Activated CD4-positive, alpha-beta T cell treated with anti-CD3 and anti-CD28 coated beads for 36 hours (primary cell): ENCODE measurements at regions not wholly inside any gene's neighbourhood (a gene's known extent, or its start where the extent isn't known, plus 50 kb on each side); places are given as distances from the start of the nearest gene placed in this dataset.
"Not testable (repeated sequence)": the region's sequence is repeated elsewhere in the genome, so short reads cannot be mapped to it uniquely, and the experiment has no call there.

Source experiments
- ATAC-seq: fragments of 200-7000 bp; cut with Tn5 transposase; one replicate; pipeline ENCODE4 v1.10.0; 2021; ENCODE audit warnings: mild to moderate bottlenecking, moderate library complexity
- CTCF ChIA-PET: fragments of 350-600 bp; sonication (Branson Sonifier 250); formaldehyde crosslinking; loops from one replicate; lab custom pipeline; 2021; ENCODE audit warnings: antibody characterized with exemption; lab: Charles Lee
- POLR2A ChIA-PET: fragments of 350-600 bp; sonication (Branson Sonifier 250); formaldehyde crosslinking; loops from one replicate; lab custom pipeline; 2021; ENCODE audit warnings: antibody characterized with exemption, inconsistent platforms; lab: Charles Lee
- DNase-seq: peaks from one replicate; pipeline ENCODE4 v3.0.0-alpha.2; 2020
- H3K27ac Mint-ChIP-seq: one replicate; pipeline ENCODE4 v1.8.0; 2021; ENCODE audit warnings: mixed read lengths
- H3K27me3 Mint-ChIP-seq: one replicate; pipeline ENCODE4 v1.8.0; 2021; ENCODE audit warnings: mixed read lengths
- H3K36me3 Mint-ChIP-seq: one replicate; pipeline ENCODE4 v1.8.0; 2021; ENCODE audit warnings: low read depth, mixed read lengths
- H3K4me1 Mint-ChIP-seq: one replicate; pipeline ENCODE4 v1.8.0; 2021; ENCODE audit warnings: mixed read lengths
- H3K4me3 Mint-ChIP-seq: one replicate; pipeline ENCODE4 v1.8.0; 2021; ENCODE audit warnings: mild to moderate bottlenecking, moderate library complexity, mixed read lengths
- H3K9me3 Mint-ChIP-seq: one replicate; pipeline ENCODE4 v1.8.0; 2021; ENCODE audit warnings: low read depth, mixed read lengths
- intact Hi-C, 2 experiments: fragments of 100-400 bp; cut with DNase I in 1 of 2; cut with micrococcal nuclease in 1 of 2; formaldehyde crosslinking; loops; one replicate each; pipeline versions ENCODE4 v1.14.2 to v1.15.1; 2022 to 2024; cut with DNase I, micrococcal nuclease

- ChIA-PET CTCF (interaction anchor here (0.9 to 1.4 kb wide), 2 partner anchors 8 to 11 kb away, joined by 3 to 4 read pairs; no protein-coding TSS in a partner anchor), POLR2A (no interaction called here)
- no peak for ATAC-seq
- no peaks in the 10 kb centered on the region for H3K9me3 Mint-ChIP-seq
- H3K27ac Mint-ChIP-seq = no peak overlapping the region
- H3K4me1 Mint-ChIP-seq = no peaks in the 10 kb centered on the region
- no peak for DNase-seq
- peaks cover 2% of the 10 kb centered on the region for H3K27me3 Mint-ChIP-seq
- H3K36me3 Mint-ChIP-seq = no peaks in the 10 kb centered on the region
- no peak overlapping the region for H3K4me3 Mint-ChIP-seq
- intact Hi-C loops = loop anchor here in 1 of 2 experiments (5.0 kb wide), 2 partner anchors 104 to 399 kb away; no protein-coding TSS in a partner anchor
Measured at GRCh38 chr5:77867914-77868313, 91.8 kb upstream of the TBCA start.

- Mint-ChIP-seq H3K36me3 (no peaks in the 10 kb centered on the region), H3K4me1 (no peaks in the 10 kb centered on the region), H3K9me3 (no peaks in the 10 kb centered on the region), H3K4me3 (no peak overlapping the region), H3K27ac (no peak overlapping the region), H3K27me3 (peaks cover 2% of the 10 kb centered on the region)
- intact Hi-C loops = loop anchor here in 1 of 2 experiments (5.0 kb wide), 2 partner anchors 105 to 400 kb away; no protein-coding TSS in a partner anchor
- DNase-seq = no peak
- POLR2A ChIA-PET = no interaction called here
- ATAC-seq = peak; percentile 60
- CTCF ChIA-PET = interaction anchor here (0.9 to 1.4 kb wide), 2 partner anchors 9 to 12 kb away, joined by 3 to 4 read pairs; no protein-coding TSS in a partner anchor
Measured at GRCh38 chr5:77867194-77867691, 91.1 kb upstream of the TBCA start.

- DNase-seq (no peak), ATAC-seq (no peak)
- CTCF ChIA-PET = interaction anchor here (0.6 kb wide), 1 partner anchor 105 kb away, joined by 4 read pairs; no protein-coding TSS in a partner anchor
- H3K27ac Mint-ChIP-seq = no peak overlapping the region
- H3K36me3 Mint-ChIP-seq = no peaks in the 10 kb centered on the region
- POLR2A ChIA-PET = interaction anchor here (0.6 kb wide), 1 partner anchor 103 kb away, joined by 11 read pairs; no protein-coding TSS in a partner anchor
- no peaks in the 10 kb centered on the region for H3K4me1 Mint-ChIP-seq
- H3K27me3 Mint-ChIP-seq = peaks cover 2% of the 10 kb centered on the region
- intact Hi-C loops = loop anchor here in 1 of 2 experiments (5.0 kb wide), 2 partner anchors 106 to 401 kb away; no protein-coding TSS in a partner anchor
- no peak overlapping the region for H3K4me3 Mint-ChIP-seq
- no peaks in the 10 kb centered on the region for H3K9me3 Mint-ChIP-seq
Measured at GRCh38 chr5:77866198-77866597, 90.1 kb upstream of the TBCA start.

GRCh38 chr5:77864997-77865396, 88.9 kb upstream of the TBCA start:
- peaks cover 2% of the 10 kb centered on the region for H3K27me3 Mint-ChIP-seq
- no peak overlapping the region for H3K4me3 Mint-ChIP-seq
- intact Hi-C loops = loop anchor here in 1 of 2 experiments (5.0 kb wide), 2 partner anchors 107 to 402 kb away; no protein-coding TSS in a partner anchor
- no peak for DNase-seq
- H3K4me1 Mint-ChIP-seq = no peaks in the 10 kb centered on the region
- ChIA-PET CTCF (no interaction called here), POLR2A (no interaction called here)
- no peaks in the 10 kb centered on the region for H3K36me3 Mint-ChIP-seq
- ATAC-seq = no peak
- no peaks in the 10 kb centered on the region for H3K9me3 Mint-ChIP-seq
- no peak overlapping the region for H3K27ac Mint-ChIP-seq

GRCh38 chr5:77863181-77863580, 87.0 kb upstream of the TBCA start:
- CTCF ChIA-PET = no interaction called here
- ATAC-seq = no peak

GRCh38 chr5:77861576-77861975, 85.4 kb upstream of the TBCA start:
- CTCF ChIA-PET = no interaction called here
- intact Hi-C loops = no loop called here
- Mint-ChIP-seq H3K4me1 (no peaks in the 10 kb centered on the region), H3K27me3 (peaks cover 5% of the 10 kb centered on the region), H3K9me3 (no peaks in the 10 kb centered on the region), H3K4me3 (no peak overlapping the region), H3K36me3 (no peaks in the 10 kb centered on the region), H3K27ac (no peak overlapping the region)
- POLR2A ChIA-PET = no interaction called here
- DNase-seq = no peak
- no peak for ATAC-seq

More at GRCh38 chr5:77863181-77863580, 87.0 kb upstream of the TBCA start:
- POLR2A ChIA-PET = no interaction called here
- intact Hi-C loops = no loop called here
- Mint-ChIP-seq H3K27ac (no peak overlapping the region), H3K27me3 (peaks cover 2% of the 10 kb centered on the region), H3K36me3 (no peaks in the 10 kb centered on the region), H3K4me1 (no peaks in the 10 kb centered on the region), H3K9me3 (no peaks in the 10 kb centered on the region), H3K4me3 (no peak overlapping the region)
- no peak for DNase-seq

GRCh38 chr5:77859306-77859705, 83.2 kb upstream of the TBCA start:
- ChIA-PET POLR2A (no interaction called here), CTCF (no interaction called here)
- no peak overlapping the region for H3K27ac Mint-ChIP-seq
- H3K4me3 Mint-ChIP-seq = no peak overlapping the region
- DNase-seq = no peak
- H3K27me3 Mint-ChIP-seq = peaks cover 12% of the 10 kb centered on the region
- H3K36me3 Mint-ChIP-seq = no peaks in the 10 kb centered on the region
- intact Hi-C loops = no loop called here
- no peak for ATAC-seq
- H3K9me3 Mint-ChIP-seq = no peaks in the 10 kb centered on the region
- no peaks in the 10 kb centered on the region for H3K4me1 Mint-ChIP-seq

GRCh38 chr5:77858678-77859077, 82.5 kb upstream of the TBCA start:
- H3K4me3 Mint-ChIP-seq, POLR2A ChIA-PET, CTCF ChIA-PET, H3K27ac Mint-ChIP-seq, H3K4me1 Mint-ChIP-seq, intact Hi-C loops, DNase-seq, H3K36me3 Mint-ChIP-seq, ATAC-seq, H3K9me3 Mint-ChIP-seq: not testable (repeated sequence)
- peaks cover 15% of the 10 kb centered on the region for H3K27me3 Mint-ChIP-seq

- POLR2A ChIA-PET = no interaction called here
- Mint-ChIP-seq H3K9me3 (no peaks in the 10 kb centered on the region), H3K27me3 (peaks cover 35% of the 10 kb centered on the region), H3K4me1 (peaks cover 15% of the 10 kb centered on the region), H3K27ac (no peak overlapping the region), H3K36me3 (peaks cover 3% of the 10 kb centered on the region), H3K4me3 (no peak overlapping the region)
- intact Hi-C loops = no loop called here
- CTCF ChIA-PET = interaction anchor here (0.8 kb wide), 1 partner anchor 13 kb away, joined by 3 read pairs; no protein-coding TSS in a partner anchor
- DNase-seq (no peak), ATAC-seq (no peak)
Measured at GRCh38 chr5:77855369-77855768, 79.2 kb upstream of the TBCA start.

GRCh38 chr5:77853353-77853907, 77.3 kb upstream of the TBCA start:
- ChIA-PET POLR2A (no interaction called here), CTCF (interaction anchor here (0.9 to 1.2 kb wide), 2 partner anchors 24 to 25 kb away, joined by 3 read pairs; no protein-coding TSS in a partner anchor)
- H3K4me1 Mint-ChIP-seq = peaks cover 15% of the 10 kb centered on the region
- H3K9me3 Mint-ChIP-seq = no peaks in the 10 kb centered on the region
- H3K27ac Mint-ChIP-seq = no peak overlapping the region
- H3K4me3 Mint-ChIP-seq = no peak overlapping the region
- H3K36me3 Mint-ChIP-seq = peaks cover 3% of the 10 kb centered on the region
- intact Hi-C loops = loop anchor here in 1 of 2 experiments (5.0 kb wide), 1 partner anchor 76 kb away; the partner anchor contains the start of gene TBCA
- ATAC-seq (no peak), DNase-seq (no peak)
- H3K27me3 Mint-ChIP-seq = peaks cover 42% of the 10 kb centered on the region

- intact Hi-C loops = loop anchor here in 1 of 2 experiments (5.0 kb wide), 1 partner anchor 75 kb away; the partner anchor contains the start of gene TBCA
- CTCF ChIA-PET = interaction anchor here (1.2 kb wide), 1 partner anchor 25 kb away, joined by 3 read pairs; no protein-coding TSS in a partner anchor
- Mint-ChIP-seq H3K27ac (no peak overlapping the region), H3K27me3 (peaks cover 40% of the 10 kb centered on the region), H3K36me3 (peaks cover 3% of the 10 kb centered on the region), H3K9me3 (no peaks in the 10 kb centered on the region), H3K4me3 (peak overlapping the region; percentile 63), H3K4me1 (peaks cover 15% of the 10 kb centered on the region)
- POLR2A ChIA-PET = no interaction called here
- peak; percentile 74 for ATAC-seq
- peak; percentile 47 for DNase-seq
Measured at GRCh38 chr5:77852514-77853352, 76.6 kb upstream of the TBCA start.
